Activated CD4-positive, alpha-beta T cell treated with anti-CD3 and anti-CD28 coated beads, Interleukin-10, Interleukin-2, amounts not matched to agents 100 ng/mL and 50 ng/mL, durations not matched to agents 16 hours and 8 hours (primary cell): ENCODE measurements at regions not wholly inside any gene's neighbourhood (a gene's known extent, or its start where the extent isn't known, plus 50 kb on each side); places are given as distances from the start of the nearest gene placed in this dataset.
A peak's percentile ranks its signal among the peaks of the same experiment; 100 is the strongest.

Experiments
- DNase-seq: peaks from one replicate; pipeline ENCODE4 v3.0.0-alpha.2; 2020

GRCh38 chr16:77594799-77595596, 127.3 kb upstream of the NUDT7 start:
- DNase-seq = no peak

DNA sequence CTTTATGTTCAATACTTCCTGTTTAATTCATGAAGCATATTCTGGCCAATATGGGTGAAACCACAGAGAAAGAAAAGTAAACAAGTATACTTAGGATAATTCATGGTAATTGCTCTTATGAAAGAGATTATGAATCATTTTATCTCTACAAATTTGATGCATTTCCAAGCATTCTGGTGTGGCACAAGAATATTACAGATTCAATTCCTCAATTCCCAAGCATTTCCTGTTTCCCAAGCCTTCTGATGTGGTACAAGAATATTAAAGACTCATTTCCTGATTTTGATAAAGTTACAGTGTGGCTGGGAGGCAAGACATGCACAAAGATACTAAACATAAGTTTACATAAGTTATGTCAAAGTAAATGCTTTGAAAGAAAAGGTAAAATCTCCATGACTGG, 126.1 kb upstream of the NUDT7 start:
- no peak for DNase-seq

DNA sequence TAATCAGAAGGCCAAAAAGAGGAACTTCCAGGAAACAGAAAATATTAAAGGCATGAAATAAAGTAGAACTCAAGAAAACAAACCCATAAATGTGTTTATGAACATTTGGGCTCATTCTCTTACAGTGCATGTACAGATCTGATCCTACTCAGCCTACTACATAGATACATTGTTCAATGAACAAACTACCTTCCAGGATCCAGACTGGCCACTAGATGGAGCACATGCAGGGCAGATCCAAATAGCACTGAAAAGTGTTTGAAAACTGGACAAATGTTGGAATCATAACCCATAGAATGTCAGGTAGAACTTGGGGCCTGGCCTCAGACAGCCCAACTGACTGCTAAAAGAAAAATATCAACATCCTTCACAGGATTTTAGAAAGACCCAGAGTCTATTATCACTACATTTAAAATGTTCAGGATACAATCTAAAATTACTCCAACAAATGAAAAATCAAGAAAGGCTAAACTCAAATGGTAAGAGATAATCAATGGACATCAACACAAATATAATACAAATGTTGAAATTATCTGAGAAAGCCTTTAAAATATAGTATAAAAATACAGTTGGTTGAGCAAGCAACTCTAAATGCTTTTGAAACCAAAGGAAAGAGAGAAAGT, 122.4 kb upstream of the NUDT7 start:
- DNase-seq = peak; percentile 40

DNA sequence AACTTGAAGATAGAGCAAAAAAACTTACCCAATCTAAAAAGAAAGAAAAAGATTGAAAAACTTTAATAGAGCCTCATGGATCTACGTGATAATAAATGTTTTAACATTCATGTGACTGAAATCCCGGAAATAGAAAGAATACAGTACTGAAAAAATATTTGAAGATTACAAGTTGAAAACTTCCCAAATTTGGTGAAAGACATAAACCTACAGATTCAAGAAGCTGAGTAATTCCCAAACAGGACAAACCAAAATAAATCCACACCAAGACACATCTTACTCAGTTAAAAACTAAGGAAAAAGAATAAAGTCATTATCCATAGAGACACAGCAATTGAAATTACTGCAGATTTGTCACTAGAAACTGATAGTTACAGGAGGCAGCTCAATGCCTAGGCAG, 121.8 kb upstream of the NUDT7 start:
- DNase-seq = no peak

DNA sequence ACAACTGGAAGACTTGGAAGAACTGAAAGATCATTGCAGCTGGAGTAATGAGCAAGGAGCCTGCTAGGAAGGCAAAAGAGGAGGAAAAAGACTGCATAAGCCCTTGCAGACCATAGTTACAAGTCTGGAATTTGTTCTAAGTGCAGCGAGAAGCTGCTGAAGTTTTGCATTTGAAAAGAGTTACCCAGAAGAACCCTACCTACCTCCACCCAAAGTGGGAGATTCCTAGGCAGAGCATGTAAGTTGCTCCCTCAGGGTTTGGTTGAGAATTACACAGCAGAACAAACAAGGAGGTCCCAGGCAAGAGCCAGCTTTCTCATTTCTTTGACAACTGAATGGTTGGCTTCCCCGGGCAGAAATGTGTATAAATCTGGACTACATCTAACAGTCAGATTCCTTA, 118.7 kb upstream of the NUDT7 start:
- no peak for DNase-seq

GRCh38 chr16:77610496-77610895, 111.8 kb upstream of the NUDT7 start:
- DNase-seq = no peak

DNA sequence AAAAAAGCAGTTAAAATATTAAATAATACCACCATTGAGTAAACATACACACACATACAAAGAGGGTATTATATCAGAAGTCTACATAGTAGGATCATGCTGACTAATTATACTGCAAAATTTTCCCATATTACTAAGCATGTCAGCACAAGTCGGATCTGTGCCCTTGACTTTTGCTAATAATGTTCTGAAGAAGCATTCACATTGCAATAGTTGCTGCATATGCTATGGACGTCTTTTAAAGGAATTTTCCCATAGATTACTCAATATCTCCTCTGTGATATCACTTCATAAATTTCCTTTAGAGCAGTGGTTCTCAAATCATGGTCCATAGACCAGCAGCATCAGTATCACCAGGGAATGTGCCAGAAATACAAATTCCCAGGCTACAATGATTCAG, 110.9 kb upstream of the NUDT7 start:
- no peak for DNase-seq

DNA sequence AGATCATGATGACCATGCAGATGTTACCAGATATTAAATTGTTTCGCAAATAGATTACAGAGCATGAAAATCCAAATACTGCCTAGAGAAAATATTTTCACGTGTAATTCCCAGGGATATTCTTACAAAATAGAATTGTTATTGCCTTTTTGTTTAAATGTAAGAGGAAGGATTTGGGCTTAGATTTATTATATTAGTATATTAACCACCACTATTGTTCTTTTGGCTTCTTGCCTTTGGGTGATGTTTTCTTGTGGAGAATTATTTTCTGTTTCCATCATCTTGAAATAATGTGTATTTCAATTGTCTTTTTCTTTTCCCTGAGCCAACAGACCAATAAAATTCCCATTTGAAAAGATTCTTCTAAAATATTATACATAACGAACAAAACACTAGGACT, 109.7 kb upstream of the NUDT7 start:
- no peak for DNase-seq

DNA sequence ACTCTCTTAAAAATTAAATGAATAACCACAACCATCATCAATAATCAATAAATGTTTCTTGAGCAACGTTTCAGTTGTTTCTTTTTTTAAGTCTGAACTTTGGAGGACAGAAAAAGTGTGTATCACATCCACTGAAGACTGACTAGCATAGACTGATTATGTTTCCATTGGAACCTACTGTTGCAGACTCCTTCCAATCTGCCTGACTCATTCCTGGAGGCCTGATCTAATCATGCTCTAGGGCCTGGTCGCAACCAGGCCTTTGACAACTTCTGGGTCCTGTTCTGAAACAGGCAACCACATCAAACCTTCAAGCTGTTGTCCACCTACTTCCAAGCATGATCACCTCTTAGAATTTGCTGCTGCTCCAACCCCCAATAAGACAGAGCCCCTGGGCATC, 109.2 kb upstream of the NUDT7 start:
- no peak for DNase-seq

- DNase-seq = no peak
These were observed 104.8 kb upstream of the NUDT7 start for GRCh38 chr16:77617553-77617952.

DNA sequence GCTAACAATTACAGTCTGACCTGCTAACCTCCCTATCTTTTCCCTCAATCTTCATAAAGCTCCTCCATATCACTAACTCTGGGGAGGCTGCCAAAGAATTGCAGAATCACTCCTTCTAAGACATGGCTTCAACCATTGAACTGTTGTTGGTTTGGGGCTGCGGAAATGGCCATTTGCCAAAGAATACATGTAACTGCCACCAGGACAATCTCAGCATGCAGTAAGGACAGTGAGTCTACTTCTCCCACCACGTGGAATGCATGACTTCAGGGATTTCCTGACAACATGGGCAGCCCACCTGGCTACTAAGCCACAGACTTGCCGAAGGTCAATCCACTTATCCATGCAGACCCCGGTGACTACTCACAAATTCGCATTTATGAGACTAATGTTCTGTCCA, 104.3 kb upstream of the NUDT7 start:
- DNase-seq = no peak

- DNase-seq = no peak
These were observed 103.4 kb upstream of the NUDT7 start for GRCh38 chr16:77618951-77619350.

DNA sequence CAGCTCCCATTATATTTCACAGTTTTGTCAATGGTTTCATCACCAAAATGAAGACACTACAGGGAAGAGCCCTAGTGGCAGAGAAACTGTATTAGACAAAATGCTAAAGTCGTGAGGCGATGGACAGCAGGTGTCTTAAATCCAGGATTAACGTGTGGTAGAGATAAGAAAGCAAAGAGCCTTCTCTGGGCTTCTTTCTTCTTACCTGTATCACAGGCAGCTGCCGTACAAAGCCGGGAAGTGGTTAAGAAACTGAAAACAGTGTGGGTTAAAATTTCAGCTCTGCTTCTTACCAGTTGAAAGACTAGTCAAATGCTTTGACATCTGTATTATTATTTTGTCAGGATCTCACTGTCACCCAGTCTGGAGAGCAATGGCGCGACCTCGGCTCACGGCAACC, 98.2 kb upstream of the NUDT7 start:
- no peak for DNase-seq

- DNase-seq = no peak
These were observed 85.7 kb upstream of the NUDT7 start for GRCh38 chr16:77636615-77637014.

- no peak for DNase-seq
These were observed 84.4 kb upstream of the NUDT7 start for GRCh38 chr16:77637940-77638339.

DNA sequence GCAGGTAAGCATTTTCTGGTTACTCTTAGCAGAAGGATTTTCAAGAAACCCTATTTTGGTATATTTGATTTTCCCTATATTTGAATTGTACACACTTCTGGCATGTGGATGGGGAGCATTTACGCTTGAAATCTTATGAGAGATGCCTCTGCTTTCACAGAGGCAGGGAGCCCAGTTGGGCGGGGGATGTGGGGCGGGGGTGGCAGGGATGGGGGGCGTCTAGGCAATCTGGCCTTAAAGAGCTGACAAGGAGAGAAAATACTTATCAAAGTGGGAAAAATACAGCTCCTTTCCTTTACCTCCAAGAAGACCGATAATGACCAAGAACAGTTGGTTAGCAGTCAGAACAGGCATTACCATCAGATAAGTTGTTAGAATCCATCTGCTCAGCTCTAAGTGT, 79.1 kb upstream of the NUDT7 start:
- no peak for DNase-seq

DNA sequence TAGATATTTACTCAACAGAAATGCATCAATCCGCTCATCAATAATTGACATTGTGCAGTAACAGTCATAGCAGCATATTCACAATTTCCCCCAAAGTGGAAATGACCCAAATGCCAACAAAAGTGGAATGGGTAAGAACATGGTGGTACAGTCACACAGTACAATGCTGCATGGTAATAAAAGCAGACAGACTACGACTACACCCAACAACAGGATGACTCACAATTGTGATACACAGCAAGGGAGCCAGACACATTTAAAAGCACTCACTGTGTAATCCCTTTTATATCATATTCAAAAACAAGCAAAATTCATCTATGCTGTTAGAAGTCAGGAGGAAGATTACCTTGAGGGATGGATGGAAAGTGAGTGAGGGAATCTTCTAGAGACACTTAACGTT, 76.5 kb upstream of the NUDT7 start:
- no peak for DNase-seq

DNA sequence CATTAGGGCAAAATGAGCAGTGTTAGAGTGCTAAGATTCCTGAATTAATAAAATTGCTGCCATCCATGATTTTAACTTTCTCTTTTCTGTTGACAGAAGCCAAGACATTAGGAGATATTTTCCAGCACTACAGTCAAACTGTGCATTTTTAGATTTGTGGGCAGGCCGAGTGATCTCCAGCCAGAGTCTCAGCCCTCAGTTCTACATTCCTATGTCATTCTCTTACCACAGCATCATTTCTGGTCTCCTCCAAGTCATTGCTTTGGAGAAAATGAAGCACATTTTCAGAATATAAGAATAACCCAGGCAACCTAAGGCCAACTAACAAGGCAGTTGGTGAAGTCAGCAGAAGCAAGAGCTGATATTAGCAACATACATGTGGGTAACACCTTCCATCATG, 74.6 kb upstream of the NUDT7 start:
- no peak for DNase-seq

- no peak for DNase-seq
These were observed 71.6 kb upstream of the NUDT7 start for GRCh38 chr16:77650761-77651160.

GRCh38 chr16:77652399-77652798, 69.9 kb upstream of the NUDT7 start:
- DNase-seq = no peak

GRCh38 chr16:77657016-77657415, 65.3 kb upstream of the NUDT7 start:
- DNase-seq = peak; percentile 56

- DNase-seq = peak; percentile 8
These were observed 62.0 kb upstream of the NUDT7 start for GRCh38 chr16:77660311-77660710.

- DNase-seq = no peak
These were observed 60.1 kb upstream of the NUDT7 start for GRCh38 chr16:77662246-77662645.

DNA sequence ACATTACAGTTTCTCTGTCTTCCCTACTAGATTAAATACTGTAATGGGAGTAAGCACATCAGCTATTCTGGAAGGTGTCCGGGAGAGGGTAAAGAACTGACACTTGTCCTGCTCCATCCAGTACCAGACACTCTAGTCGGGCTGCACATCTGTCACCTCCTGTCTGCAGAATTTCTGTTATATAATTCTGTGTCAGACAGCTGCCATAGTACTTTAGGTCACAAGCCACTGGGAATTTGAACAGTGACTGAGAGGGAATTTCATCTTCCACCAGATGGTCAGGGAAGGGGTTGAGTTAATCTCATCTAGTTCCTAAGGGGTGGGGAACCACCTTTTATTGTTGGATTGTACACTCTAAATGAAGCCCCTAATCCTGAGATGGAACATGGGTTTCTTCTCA, 58.6 kb upstream of the NUDT7 start:
- DNase-seq = no peak

- no peak for DNase-seq
These were observed 55.5 kb upstream of the NUDT7 start for GRCh38 chr16:77666771-77667170.
